Uterus (tissue), 2 donors: ENCODE measurements at regions not wholly inside any gene's neighbourhood (a gene's known extent, or its start where the extent isn't known, plus 50 kb on each side); places are given as distances from the start of the nearest gene placed in this dataset.
"Not testable (repeated sequence)": the region's sequence is repeated elsewhere in the genome, so short reads cannot be mapped to it uniquely, and the experiment has no call there.

Source experiments
- POLR2A ChIP-seq, 2 donors: fragments of 450-650 bp; IDR thresholded peaks; one replicate each; pipeline ENCODE4 v1.6.1; 2016; ENCODE audit warnings: antibody characterized with exemption in 2 of 2, mild to moderate bottlenecking in 1 of 2, moderate library complexity in 1 of 2
- TF ChIP-seq, protein P1 (sequence below), 4 experiments: fragments of 200-600 bp in 2 of 4; fragments of 450-650 bp in 2 of 4; sonication (generic) in 2 of 4; IDR thresholded peaks; one replicate each; pipeline ENCODE4 v1.5.1; 2016 to 2019; ENCODE audit warnings: antibody characterized with exemption in 4 of 4, mild to moderate bottlenecking in 2 of 4, moderate library complexity in 1 of 4

DNA sequence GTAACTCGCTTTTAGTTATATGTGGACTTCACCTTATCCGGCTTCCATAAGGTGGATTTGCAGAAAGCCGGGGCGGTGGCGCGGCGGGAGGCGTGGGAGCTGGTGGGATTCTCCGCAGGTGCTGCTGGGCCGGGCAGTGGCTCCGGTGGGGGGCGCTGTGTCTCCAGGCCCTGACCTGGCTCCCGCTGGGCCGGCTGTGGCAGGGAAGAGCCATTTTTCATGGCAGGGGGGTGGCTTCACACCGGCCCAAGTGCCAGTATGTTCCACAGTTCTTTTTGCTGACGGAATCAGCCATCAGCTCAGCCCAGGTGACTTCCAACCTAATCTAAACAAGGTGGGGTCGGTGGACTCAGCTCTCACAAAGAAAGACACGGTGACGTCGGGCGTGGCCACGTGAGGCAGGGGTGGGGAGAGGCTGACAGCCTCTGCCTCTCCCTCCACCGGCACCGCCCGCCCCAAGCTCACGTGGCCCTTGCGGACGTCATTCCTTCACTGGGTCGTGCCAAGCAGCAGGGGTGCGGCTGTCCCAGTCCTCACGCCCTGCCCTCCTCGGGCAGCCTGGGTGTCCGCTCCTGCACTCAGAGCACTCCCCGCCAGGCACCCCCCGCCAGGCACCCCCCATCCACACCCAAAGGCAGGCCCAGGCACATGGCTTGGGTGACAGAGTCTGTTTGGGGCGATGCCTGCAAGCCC lies 4429.9 kb upstream of the TPTE start:
- not testable (repeated sequence) for TF ChIP-seq POLR2A (IDR thresholded peaks at IDR 0.05)
- TF ChIP-seq, protein P1, sequence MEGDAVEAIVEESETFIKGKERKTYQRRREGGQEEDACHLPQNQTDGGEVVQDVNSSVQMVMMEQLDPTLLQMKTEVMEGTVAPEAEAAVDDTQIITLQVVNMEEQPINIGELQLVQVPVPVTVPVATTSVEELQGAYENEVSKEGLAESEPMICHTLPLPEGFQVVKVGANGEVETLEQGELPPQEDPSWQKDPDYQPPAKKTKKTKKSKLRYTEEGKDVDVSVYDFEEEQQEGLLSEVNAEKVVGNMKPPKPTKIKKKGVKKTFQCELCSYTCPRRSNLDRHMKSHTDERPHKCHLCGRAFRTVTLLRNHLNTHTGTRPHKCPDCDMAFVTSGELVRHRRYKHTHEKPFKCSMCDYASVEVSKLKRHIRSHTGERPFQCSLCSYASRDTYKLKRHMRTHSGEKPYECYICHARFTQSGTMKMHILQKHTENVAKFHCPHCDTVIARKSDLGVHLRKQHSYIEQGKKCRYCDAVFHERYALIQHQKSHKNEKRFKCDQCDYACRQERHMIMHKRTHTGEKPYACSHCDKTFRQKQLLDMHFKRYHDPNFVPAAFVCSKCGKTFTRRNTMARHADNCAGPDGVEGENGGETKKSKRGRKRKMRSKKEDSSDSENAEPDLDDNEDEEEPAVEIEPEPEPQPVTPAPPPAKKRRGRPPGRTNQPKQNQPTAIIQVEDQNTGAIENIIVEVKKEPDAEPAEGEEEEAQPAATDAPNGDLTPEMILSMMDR (IDR thresholded peaks at IDR 0.05) = not testable (repeated sequence)
